ENCODE measurements at regions not wholly inside any gene's neighbourhood (a gene's known extent, or its start where the extent isn't known, plus 50 kb on each side); places are given as distances from the start of the nearest gene placed in this dataset.

GRCh38 chr13:103878891-103879605 is 812.8 kb upstream of the SLC10A2 start:
- no peaks in the 10 kb centered on the region for H3K27me3 ChIP-seq (ENCODE audit: low read depth)
- no peaks in the 10 kb centered on the region for H3K36me3 ChIP-seq
- H3K4me3 ChIP-seq: no peak overlapping the region
- no peak for TF ChIP-seq CTCF (IDR thresholded peaks at IDR 0.05; ENCODE audit: borderline replicate concordance)
- H3K4me1 ChIP-seq: no peaks in the 10 kb centered on the region
- no peak overlapping the region for H3K27ac ChIP-seq (replicated peaks)
- intact Hi-C loops (cut with micrococcal nuclease): no loop called here
- no peak for DNase-seq
- H3K9me3 ChIP-seq (replicated peaks): no peaks in the 10 kb centered on the region

GRCh38 chr13:103876571-103876970 is 810.4 kb upstream of the SLC10A2 start:
- no peak for TF ChIP-seq CTCF (IDR thresholded peaks at IDR 0.05; ENCODE audit: borderline replicate concordance)
- no peak overlapping the region for H3K27ac ChIP-seq (replicated peaks)
- no peaks in the 10 kb centered on the region for H3K4me1 ChIP-seq
- DNase-seq: no peak
- intact Hi-C loops (cut with micrococcal nuclease): no loop called here
- no peaks in the 10 kb centered on the region for H3K36me3 ChIP-seq
- no peaks in the 10 kb centered on the region for H3K27me3 ChIP-seq (ENCODE audit: low read depth)
- no peaks in the 10 kb centered on the region for H3K9me3 ChIP-seq (replicated peaks)
- H3K4me3 ChIP-seq: no peak overlapping the region

- intact Hi-C loops (cut with micrococcal nuclease): no loop called here
- Histone ChIP-seq H3K4me1 (no peaks in the 10 kb centered on the region), H3K36me3 (no peaks in the 10 kb centered on the region), H3K27ac (replicated peaks) (no peak overlapping the region), H3K27me3 (ENCODE audit: low read depth) (no peaks in the 10 kb centered on the region), H3K9me3 (replicated peaks) (peaks cover 6% of the 10 kb centered on the region), H3K4me3 (no peak overlapping the region)
- no peak for DNase-seq
- TF ChIP-seq CTCF (IDR thresholded peaks at IDR 0.05; ENCODE audit: borderline replicate concordance): no peak
Observed at GRCh38 chr13:103873725-103874124, 807.5 kb upstream of the SLC10A2 start.

DNA sequence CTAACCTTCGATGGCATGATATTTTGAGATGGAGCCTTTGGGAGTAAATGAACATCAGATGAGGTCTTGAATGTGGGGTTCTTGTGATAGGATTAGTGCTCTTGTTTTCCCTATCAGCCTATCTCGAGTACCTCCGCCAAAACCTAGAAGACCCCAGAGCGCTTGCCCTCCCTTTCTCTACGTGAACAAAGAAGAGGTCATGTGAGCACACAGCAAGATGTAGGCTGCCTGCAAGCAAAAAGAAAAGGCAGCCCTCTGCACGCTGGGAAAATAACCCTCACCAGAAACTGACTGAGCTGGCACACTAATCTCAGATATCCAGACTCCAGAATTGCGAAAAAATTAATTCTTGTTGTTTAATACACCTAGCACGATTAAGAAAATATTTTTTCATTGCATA is 799.8 kb upstream of the SLC10A2 start:
- Histone ChIP-seq H3K9me3 (replicated peaks) (peaks cover 4% of the 10 kb centered on the region), H3K27me3 (ENCODE audit: low read depth) (no peaks in the 10 kb centered on the region), H3K4me1 (no peaks in the 10 kb centered on the region), H3K4me3 (no peak overlapping the region), H3K36me3 (no peaks in the 10 kb centered on the region), H3K27ac (replicated peaks) (no peak overlapping the region)
- no peak for DNase-seq
- intact Hi-C loops (cut with micrococcal nuclease): no loop called here
- TF ChIP-seq CTCF (IDR thresholded peaks at IDR 0.05; ENCODE audit: borderline replicate concordance): no peak

GRCh38 chr13:103862525-103862924 is 796.3 kb upstream of the SLC10A2 start:
- Histone ChIP-seq H3K4me1 (no peaks in the 10 kb centered on the region), H3K36me3 (no peaks in the 10 kb centered on the region), H3K9me3 (replicated peaks) (no peaks in the 10 kb centered on the region), H3K27ac (replicated peaks) (no peak overlapping the region), H3K27me3 (ENCODE audit: low read depth) (no peaks in the 10 kb centered on the region), H3K4me3 (no peak overlapping the region)
- TF ChIP-seq CTCF (IDR thresholded peaks at IDR 0.05; ENCODE audit: borderline replicate concordance): no peak
- DNase-seq: no peak
- intact Hi-C loops (cut with micrococcal nuclease): no loop called here
